ENCODE measurements at regions not wholly inside any gene's neighbourhood (a gene's known extent, or its start where the extent isn't known, plus 50 kb on each side); places are given as distances from the start of the nearest gene placed in this dataset.
"Not testable (repeated sequence)": the region's sequence is repeated elsewhere in the genome, so short reads cannot be mapped to it uniquely, and the experiment has no call there.

- DNase-seq, result no peak
Measured at GRCh38 chr2:239831861-239832489, 193.2 kb downstream of the NDUFA10 start.

- no peak for DNase-seq
Measured at GRCh38 chr2:239831001-239831731, 194.0 kb downstream of the NDUFA10 start.

GRCh38 chr2:239830121-239831000, 194.8 kb downstream of the NDUFA10 start:
- no peak for DNase-seq

GRCh38 chr2:239829326-239829725, 195.8 kb downstream of the NDUFA10 start:
- no peak for DNase-seq

DNA sequence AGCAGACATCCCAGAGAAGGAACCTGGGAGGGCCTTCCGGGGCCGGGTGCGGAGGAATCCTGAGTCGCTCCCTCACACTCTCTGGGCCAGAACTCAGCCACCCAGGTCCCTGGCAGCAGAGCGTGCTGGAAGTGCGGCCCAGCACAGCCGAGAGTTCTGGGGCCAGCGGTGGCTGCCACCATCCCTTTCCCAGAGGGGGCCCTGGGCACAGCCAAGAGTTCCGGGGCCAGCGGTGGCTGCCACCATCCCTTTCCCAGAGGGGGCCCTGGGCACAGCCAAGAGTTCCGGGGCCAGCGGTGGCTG, 196.2 kb downstream of the NDUFA10 start:
- not testable (repeated sequence) for DNase-seq

- DNase-seq, result no peak
Measured at GRCh38 chr2:239828192-239828972, 196.8 kb downstream of the NDUFA10 start.

DNA sequence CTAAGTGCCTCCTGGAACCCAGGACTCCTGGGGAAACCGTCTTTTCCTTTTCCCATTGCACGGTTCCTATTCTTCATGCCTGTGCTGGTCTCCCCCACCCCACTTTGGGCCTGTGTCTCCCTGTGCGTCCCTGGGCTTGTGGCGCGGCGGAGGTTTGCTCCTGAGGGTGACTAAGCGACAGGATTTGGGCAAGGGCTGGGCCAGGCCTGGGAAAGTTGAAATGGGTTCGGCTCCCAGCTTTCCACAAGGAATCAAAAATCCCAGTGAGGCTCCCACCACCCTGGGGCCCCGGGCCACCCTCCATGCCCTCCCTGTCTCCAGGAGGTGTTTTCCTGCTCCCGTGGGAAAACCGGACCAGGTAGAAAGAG, 197.6 kb downstream of the NDUFA10 start:
- DNase-seq, result no peak

GRCh38 chr2:239826786-239827522, 198.2 kb downstream of the NDUFA10 start:
- DNase-seq, result no peak

- DNase-seq, result no peak
Measured at GRCh38 chr2:239826376-239826775, 198.8 kb downstream of the NDUFA10 start.

DNA sequence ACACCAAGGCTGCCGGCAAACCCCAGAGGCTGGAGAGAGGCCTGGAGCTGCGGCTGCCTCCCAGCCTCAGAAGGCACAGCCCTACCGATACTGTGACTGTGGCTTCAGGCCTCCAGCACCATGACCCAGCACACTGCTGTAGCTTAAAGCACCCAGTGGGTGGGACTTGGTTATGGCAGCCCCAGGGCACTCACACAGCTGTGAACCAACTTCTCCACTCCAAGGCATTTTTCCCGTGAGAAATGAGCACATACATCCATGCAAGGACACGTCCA, 199.5 kb downstream of the NDUFA10 start:
- no peak for DNase-seq

DNA sequence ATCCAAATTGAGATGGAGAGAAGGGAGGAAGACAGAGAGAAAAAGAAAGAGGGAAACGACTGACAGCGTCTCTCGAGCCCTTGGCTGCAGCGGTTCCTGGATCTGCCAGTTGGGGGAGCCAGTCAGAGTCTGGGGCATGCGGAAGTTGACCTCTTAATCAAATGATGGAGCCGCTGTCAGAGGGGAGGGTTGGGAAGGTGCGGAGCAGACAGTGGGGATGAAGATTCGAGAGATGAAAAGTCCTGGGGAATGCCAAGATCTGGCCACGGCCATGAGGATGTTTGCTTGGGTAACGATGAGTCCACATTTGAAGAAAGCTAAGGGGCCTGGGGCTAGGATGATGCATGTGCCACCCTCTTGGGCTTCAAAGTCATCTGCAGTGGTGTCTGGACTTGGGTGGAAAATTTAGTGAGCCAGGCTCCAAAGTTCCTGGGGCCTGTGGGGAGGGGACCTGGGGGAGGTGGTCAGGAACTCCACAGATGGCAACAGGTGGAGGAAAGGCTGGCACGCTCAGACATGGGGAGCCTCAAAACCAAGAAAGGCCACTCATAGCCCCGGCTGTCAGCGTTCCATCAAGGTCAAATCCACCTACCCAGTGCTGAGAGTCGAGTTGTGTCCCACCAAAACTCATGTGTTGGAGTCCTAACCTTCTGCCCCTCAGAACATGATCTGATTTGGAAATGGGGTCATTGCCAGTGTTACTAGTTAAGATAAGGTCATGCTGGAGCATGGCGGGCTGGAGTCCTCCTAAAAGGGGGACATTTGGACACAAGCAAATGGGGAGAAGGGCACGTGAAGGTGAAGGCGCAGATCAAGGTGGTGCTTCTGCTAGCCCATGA, 200.1 kb downstream of the NDUFA10 start:
- DNase-seq, result no peak

DNA sequence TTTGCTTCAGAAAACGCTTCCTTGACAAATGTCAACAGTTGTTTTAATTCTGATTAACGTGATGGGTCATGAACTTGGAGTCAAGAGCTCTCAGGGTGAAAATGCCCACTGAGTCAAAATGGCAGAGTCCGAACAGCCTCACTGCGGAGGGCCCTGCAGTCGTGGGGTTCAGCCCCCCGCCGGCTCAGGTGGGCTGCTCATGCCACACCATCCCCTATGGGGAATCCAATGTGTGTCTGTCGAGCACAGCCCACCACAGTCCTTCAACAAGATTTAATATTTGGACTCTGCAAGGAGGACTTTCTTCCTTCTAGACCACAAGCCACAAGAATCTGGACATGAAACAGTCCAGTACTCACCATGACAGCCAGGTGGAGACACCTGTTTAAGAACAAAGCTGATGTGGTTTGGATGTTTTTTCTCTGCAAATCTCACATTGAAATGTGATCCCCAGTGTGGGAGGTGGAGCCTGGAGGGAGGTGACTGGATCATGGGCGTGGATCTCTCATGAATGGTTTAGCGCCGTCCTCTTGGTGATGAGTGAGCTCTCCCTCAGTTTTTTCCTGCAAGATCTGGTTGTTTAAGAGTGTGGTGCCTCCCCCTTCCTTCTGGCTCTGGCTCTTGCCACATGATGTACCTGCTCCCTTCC, 201.0 kb downstream of the NDUFA10 start:
- no peak for DNase-seq

GRCh38 chr2:239822146-239822831, 202.9 kb downstream of the NDUFA10 start:
- no peak for DNase-seq

DNA sequence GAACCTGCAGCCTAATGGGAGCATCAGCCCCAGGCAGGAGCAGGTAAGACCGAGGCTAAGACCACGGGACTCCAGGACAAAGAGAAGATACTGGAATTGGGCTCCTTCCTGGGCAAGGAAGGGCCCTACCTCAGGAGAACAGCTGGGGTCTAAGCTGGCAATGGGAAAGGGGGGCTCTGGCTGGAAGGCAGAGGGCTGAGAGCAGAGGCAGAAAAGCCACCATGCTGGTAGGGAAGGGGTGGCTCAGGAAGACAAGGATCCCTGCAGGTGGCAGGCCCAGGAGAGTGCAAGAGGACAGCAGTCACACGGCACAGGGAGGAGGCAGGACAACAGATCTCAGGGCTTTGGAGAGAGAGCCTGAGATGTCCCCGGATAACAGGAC, 203.5 kb downstream of the NDUFA10 start:
- DNase-seq, result no peak

DNA sequence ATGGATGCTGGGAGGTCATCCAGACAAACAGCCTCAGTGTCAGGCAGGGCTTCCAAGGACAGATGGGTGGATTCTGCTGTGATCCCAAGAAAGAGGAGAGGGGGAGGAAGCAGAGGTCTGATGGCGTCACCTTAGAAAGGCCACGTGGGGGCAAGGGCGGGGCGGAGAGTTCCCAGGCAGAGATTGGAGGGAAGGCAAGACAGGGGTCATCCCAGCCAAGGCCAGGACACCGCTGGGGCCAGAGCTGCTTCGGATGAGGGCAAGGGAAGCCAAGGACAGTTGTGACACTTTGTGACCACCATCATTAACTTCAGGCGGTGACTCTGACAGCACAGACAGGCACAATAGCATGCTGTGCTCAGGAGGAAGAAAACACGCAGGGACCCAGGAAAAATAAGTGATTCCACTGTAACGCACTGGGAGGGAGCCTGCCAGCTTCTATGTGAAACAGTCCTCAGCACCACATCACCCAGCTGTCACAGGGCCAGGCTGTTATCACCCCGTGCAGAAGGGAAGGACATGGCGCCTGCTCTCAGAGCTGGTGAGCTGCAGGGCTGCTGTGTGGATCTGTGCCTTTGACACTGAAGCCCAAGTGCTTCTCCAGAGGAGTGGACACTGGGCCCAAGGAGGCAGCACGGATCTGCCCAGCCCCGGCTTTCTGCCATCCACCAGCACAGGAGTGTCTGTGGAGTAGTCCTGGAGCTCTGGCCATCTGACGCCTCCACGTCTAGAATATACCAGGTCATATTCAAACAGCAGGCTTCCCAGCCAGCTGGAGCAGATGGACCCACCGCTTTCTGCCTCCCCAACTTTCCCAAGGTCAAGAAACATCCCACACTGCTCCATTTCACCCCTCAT, 204.1 kb downstream of the NDUFA10 start:
- no peak for DNase-seq

DNA sequence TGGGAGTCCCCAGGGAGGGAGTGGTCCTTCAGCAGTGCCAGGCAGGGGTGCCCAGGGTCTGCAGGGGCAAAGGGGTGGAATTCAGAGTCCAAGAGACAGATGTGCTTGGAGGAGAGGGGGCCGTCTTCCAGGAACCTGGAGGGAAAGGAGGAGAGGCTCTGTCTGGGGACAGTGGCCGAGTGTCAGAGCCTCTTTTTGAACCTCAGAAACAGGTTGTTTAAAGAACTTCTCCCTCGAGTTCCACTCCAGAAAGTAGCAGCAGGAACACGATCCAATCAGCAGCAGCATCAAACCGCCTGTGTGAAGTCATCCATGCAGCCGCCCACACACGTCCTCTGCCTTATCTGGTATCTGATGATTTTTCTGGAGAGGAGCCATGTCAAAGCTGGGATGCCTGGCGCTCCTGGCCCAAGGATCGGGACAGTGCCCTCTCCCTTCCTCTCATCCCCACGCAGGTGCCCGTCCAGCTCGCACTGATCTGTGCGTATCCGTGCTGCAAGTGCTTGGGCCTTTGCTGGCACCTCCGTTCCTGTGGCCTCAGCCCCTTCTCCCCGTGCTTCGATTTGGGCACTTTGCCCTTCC, 205.1 kb downstream of the NDUFA10 start:
- DNase-seq, result no peak

- DNase-seq, result no peak
Measured at GRCh38 chr2:239819091-239819973, 205.8 kb downstream of the NDUFA10 start.

DNA sequence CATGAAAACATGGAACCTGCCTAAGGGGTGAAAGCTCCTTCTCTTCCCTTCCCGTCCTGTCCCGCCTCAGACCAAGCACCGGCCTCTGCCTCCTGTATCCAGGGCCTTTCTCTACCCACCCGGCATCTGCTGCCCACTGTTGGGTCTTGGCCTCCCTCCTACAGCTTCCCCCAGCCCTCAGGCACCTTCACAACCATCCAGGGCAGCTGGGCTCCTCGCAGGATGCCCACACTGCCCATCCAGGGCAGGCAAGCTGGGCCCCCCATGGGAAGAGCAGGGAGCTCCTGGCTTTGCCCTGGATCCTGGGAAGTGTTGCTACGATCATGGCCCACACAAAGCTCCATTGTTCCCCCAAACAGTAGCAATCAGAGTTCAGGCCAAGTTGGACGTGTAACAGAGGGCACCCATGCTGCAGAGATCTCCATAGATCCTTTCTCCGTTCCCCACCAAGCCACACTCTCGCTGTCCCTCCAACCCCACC, 206.6 kb downstream of the NDUFA10 start:
- no peak for DNase-seq

Measured in fibroblast of skin of scalp (primary cell).